ENCODE measurements at regions not wholly inside any gene's neighbourhood (a gene's known extent, or its start where the extent isn't known, plus 50 kb on each side); places are given as distances from the start of the nearest gene placed in this dataset.

GRCh38 chr6:24991810-24992467 lies 56.2 kb upstream of the RIPOR2 start:
- peaks cover 0 to 7% (median 6%) of the 10 kb centered on the region in 4 experiments; a peak in 5 of 7 replicates for H3K4me1 ChIP-seq (replicated peaks in 1 of 4; ENCODE audit: control insufficient read depth in 3 of 4, insufficient read depth in 4 of 4, low read length in 3 of 4)
- H3K23ac ChIP-seq (ENCODE audit: insufficient read length): no peak overlapping the region
- H2BK5ac ChIP-seq (ENCODE audit: low read depth, low read length): no peak overlapping the region; the same call in 1 of the 2 replicates
- no peak overlapping the region for H3K27ac ChIP-seq (ENCODE audit: low read depth, low read length)
- peaks cover 0 to 6% (median 0%) of the 10 kb centered on the region in 4 experiments; a peak in 3 of 8 replicates for H3K36me3 ChIP-seq (ENCODE audit: control insufficient read depth in 2 of 4, insufficient read depth in 4 of 4, low read length in 3 of 4)
- no peaks in the 10 kb centered on the region for H3K79me2 ChIP-seq (ENCODE audit: control insufficient read depth in 1 of 2, insufficient read depth in 2 of 2, low read length in 2 of 2)
- H3K27me3 ChIP-seq (replicated peaks in 1 of 4; ENCODE audit: control insufficient read depth in 3 of 4, extremely low read depth in 1 of 4, insufficient read depth in 3 of 4, low read length in 3 of 4): no peaks in the 10 kb centered on the region
- H3K18ac ChIP-seq (ENCODE audit: extremely low read depth, low read length): no peak overlapping the region
- H4K20me1 ChIP-seq (replicated peaks in 1 of 2; ENCODE audit: control insufficient read depth in 1 of 2, insufficient read depth in 2 of 2, low read length in 2 of 2): no peaks in the 10 kb centered on the region
- peak overlapping the region; percentile 52; the same call in 1 of the 2 replicates for H2BK20ac ChIP-seq (ENCODE audit: low read length)
- H3K23me2 ChIP-seq (ENCODE audit: low read depth, low read length): no peaks in the 10 kb centered on the region
- FAIRE-seq: peak; percentile 93
- H3K9ac ChIP-seq (replicated peaks in 1 of 4; ENCODE audit: extremely low read depth in 1 of 4, low read depth in 3 of 4, low read length in 3 of 4): no peak overlapping the region
- H2AK5ac ChIP-seq (ENCODE audit: low read depth, low read length): no peak overlapping the region
- no peak overlapping the region for H2AFZ ChIP-seq (ENCODE audit: low read length)
- H3K9me3 ChIP-seq (ENCODE audit: insufficient read depth in 2 of 2, low read depth in 1 of 2, low read length in 1 of 2): peaks cover 9 to 11% of the 10 kb centered on the region in 2 experiments
- no peak for DNase-seq (ENCODE audit: low read depth in 1 of 2, low spot score in 2 of 2)
- H3K4me3 ChIP-seq (ENCODE audit: extremely low read depth in 1 of 4, insufficient read depth in 2 of 4, low read depth in 3 of 4, low read length in 4 of 4): no peak overlapping the region
- H2BK12ac ChIP-seq (ENCODE audit: low read depth, low read length): no peak overlapping the region
- H3K4ac ChIP-seq (replicated peaks; ENCODE audit: insufficient read length, low read depth, low read length): no peak overlapping the region
- no peak overlapping the region for H3K56ac ChIP-seq (replicated peaks; ENCODE audit: insufficient read length, low read depth, low read length)
- peak overlapping the region; percentile 47 for H2BK120ac ChIP-seq (replicated peaks; ENCODE audit: low read depth, low read length)
- H3K79me1 ChIP-seq (ENCODE audit: low read depth, low read length): no peaks in the 10 kb centered on the region
- POLR2A ChIA-PET (ENCODE audit: partially characterized antibody): interaction anchor here (0.6 to 3.5 kb wide), 8 partner anchors 8 to 270 kb away, joined by 3 to 29 read pairs (median 3); no protein-coding TSS in a partner anchor
- H3K14ac ChIP-seq (ENCODE audit: insufficient read length): no peak overlapping the region
- H3K4me2 ChIP-seq (ENCODE audit: insufficient read depth in 1 of 2, low read depth in 2 of 2, low read length in 2 of 2): no peak overlapping the region
- peak overlapping the region; percentile 77 for H4K91ac ChIP-seq (replicated peaks; ENCODE audit: insufficient read length, low read length)
- CTCF ChIA-PET (ENCODE audit: partially characterized antibody): interaction anchor here (0.6 to 5.8 kb wide), 63 partner anchors 12 to 666 kb away, joined by 3 to 101 read pairs (median 6); partner anchors contain the start of gene RIPOR2
- H4K5ac ChIP-seq (ENCODE audit: insufficient read length, low read depth, low read length): no peak overlapping the region
- H4K8ac ChIP-seq (ENCODE audit: extremely low read depth, insufficient read depth, low read length): no peak overlapping the region
- no peak overlapping the region for H2BK15ac ChIP-seq (ENCODE audit: low read length)
- WGBS, 2 experiments (ENCODE audit: extremely low coverage in 1 of 2, insufficient coverage in 1 of 2, insufficient read length in 1 of 2, insufficient replicate concordance in 2 of 2, low coverage in 1 of 2, low lambda C conversion rate in 2 of 2, missing lambda C conversion rate in 1 of 2): 74% methylated on average over 5 of the region's 5 CpGs; no CpG with 5 or more reads in 1 of the 2 experiments
- no peak for TF ChIP-seq JUN (IDR thresholded peaks at IDR 0.05; ENCODE audit: low read depth, low read length)
- TF ChIP-seq, protein P1, sequence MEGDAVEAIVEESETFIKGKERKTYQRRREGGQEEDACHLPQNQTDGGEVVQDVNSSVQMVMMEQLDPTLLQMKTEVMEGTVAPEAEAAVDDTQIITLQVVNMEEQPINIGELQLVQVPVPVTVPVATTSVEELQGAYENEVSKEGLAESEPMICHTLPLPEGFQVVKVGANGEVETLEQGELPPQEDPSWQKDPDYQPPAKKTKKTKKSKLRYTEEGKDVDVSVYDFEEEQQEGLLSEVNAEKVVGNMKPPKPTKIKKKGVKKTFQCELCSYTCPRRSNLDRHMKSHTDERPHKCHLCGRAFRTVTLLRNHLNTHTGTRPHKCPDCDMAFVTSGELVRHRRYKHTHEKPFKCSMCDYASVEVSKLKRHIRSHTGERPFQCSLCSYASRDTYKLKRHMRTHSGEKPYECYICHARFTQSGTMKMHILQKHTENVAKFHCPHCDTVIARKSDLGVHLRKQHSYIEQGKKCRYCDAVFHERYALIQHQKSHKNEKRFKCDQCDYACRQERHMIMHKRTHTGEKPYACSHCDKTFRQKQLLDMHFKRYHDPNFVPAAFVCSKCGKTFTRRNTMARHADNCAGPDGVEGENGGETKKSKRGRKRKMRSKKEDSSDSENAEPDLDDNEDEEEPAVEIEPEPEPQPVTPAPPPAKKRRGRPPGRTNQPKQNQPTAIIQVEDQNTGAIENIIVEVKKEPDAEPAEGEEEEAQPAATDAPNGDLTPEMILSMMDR (IDR thresholded peaks at IDR 0.05; ENCODE audit: control extremely low read depth in 1 of 3, insufficient read depth in 1 of 3, low read depth in 1 of 3, low read length in 3 of 3): peak; percentile 38 to 84 (median 77)
- TF ChIP-seq SRF (IDR thresholded peaks at IDR 0.05; ENCODE audit: low read depth, low read length): no peak
- TF ChIP-seq RAD21 (IDR thresholded peaks at IDR 0.05 in 1 of 2, conservative IDR thresholded peaks at IDR 0.05 in 1 of 2; ENCODE audit: low read depth in 2 of 2, low read length in 2 of 2): peak; percentile 76 to 89
- no peak for TF ChIP-seq GTF2F1 (IDR thresholded peaks at IDR 0.05; ENCODE audit: borderline replicate concordance, low read depth, low read length)
- TF ChIP-seq, protein P2, sequence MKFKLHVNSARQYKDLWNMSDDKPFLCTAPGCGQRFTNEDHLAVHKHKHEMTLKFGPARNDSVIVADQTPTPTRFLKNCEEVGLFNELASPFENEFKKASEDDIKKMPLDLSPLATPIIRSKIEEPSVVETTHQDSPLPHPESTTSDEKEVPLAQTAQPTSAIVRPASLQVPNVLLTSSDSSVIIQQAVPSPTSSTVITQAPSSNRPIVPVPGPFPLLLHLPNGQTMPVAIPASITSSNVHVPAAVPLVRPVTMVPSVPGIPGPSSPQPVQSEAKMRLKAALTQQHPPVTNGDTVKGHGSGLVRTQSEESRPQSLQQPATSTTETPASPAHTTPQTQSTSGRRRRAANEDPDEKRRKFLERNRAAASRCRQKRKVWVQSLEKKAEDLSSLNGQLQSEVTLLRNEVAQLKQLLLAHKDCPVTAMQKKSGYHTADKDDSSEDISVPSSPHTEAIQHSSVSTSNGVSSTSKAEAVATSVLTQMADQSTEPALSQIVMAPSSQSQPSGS (IDR thresholded peaks at IDR 0.05; ENCODE audit: low read length): no peak
- TF ChIP-seq, protein P3, sequence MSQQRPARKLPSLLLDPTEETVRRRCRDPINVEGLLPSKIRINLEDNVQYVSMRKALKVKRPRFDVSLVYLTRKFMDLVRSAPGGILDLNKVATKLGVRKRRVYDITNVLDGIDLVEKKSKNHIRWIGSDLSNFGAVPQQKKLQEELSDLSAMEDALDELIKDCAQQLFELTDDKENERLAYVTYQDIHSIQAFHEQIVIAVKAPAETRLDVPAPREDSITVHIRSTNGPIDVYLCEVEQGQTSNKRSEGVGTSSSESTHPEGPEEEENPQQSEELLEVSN (IDR thresholded peaks at IDR 0.05): no peak

All from H1 (cell line).